K562 (cell line): ENCODE measurements at regions not wholly inside any gene's neighbourhood (a gene's known extent, or its start where the extent isn't known, plus 50 kb on each side); places are given as distances from the start of the nearest gene placed in this dataset.

Experiments used
- ATAC-seq: fragments of 200-7000 bp; cut with Tn5 transposase; 3 replicates; pipeline ENCODE4 v1.9.1; 2020; ENCODE audit warnings: moderate library complexity
- BruUV-seq: library from RNA; stranded (reverse); fragments of 400-500 nt; replicated peaks from 2 replicates; lab custom pipeline; 2021; lab: Mats Ljungman, UMichigan
- CTCF ChIA-PET: fragments of 300-600 bp; formaldehyde crosslinking; extraction: SDS; loops from one replicate; lab custom pipeline; 2021; ENCODE audit warnings: low intra/inter-chr PET ratio; lab: Yijun Ruan, JAX
- POLR2A ChIA-PET: fragments of 300-600, 350-650 bp; sonication (Branson Sonifier 250); formaldehyde crosslinking; extraction: SDS; loops from one replicate; lab custom pipeline; 2021; ENCODE audit warnings: antibody characterized with exemption, inconsistent platforms; lab: Yijun Ruan, JAX
- DNase-seq, 4 experiments: peaks; one replicate each; pipeline versions ENCODE4 v3.0.0 to v3.0.0-alpha.2; 2011 to 2018; ENCODE audit warnings: low spot score in 3 of 4, mixed read lengths in 3 of 4; ENCODE audit errors: extremely low read depth in 1 of 4
- FAIRE-seq: peaks from 2 replicates; lab custom pipeline; 2011; peaks lifted over from hg19 to GRCh38; lab: Jason Lieb, UNC
- H2AFZ ChIP-seq: 2 replicates; pipeline ENCODE4 v1.6.0; 2011; ENCODE audit warnings: low read depth, low read length, control low read depth, inconsistent platforms
- H3K27ac ChIP-seq: fragments of 200-600 bp; 3 replicates; pipeline ENCODE4 v1.8.0; 2011; ENCODE audit warnings: low read depth, mild to moderate bottlenecking, control low read depth, inconsistent platforms, low read length, moderate library complexity, mixed read lengths; ENCODE audit errors: extremely low read depth
- H3K27me3 ChIP-seq, 2 experiments: fragments of 300-600 bp in 1 of 2; 2 replicates in 1 of 2; 3 replicates in 1 of 2; pipeline versions ENCODE4 v1.6.0 to v1.8.0; 2011; ENCODE audit warnings: inconsistent platforms in 2 of 2, low read length in 2 of 2, mild to moderate bottlenecking in 1 of 2, mixed read lengths in 1 of 2, moderate library complexity in 1 of 2; ENCODE audit not compliant: control insufficient read depth in 2 of 2, insufficient read depth in 2 of 2
- H3K36me3 ChIP-seq: fragments of 300-600 bp; 3 replicates; pipeline ENCODE4 v1.8.0; 2011; ENCODE audit warnings: mild to moderate bottlenecking, low read length, inconsistent platforms; ENCODE audit not compliant: control insufficient read depth, insufficient read depth
- H3K4me1 ChIP-seq, 2 experiments: fragments of 200-600 bp in 1 of 2; replicated peaks in 1 of 2; 2 replicates in 1 of 2; 3 replicates in 1 of 2; pipeline versions ENCODE4 v1.5.1 to v1.8.0; 2011; ENCODE audit warnings: inconsistent platforms in 2 of 2, low read length in 2 of 2, mild to moderate bottlenecking in 1 of 2, mixed read lengths in 1 of 2, moderate library complexity in 1 of 2; ENCODE audit not compliant: control insufficient read depth in 2 of 2, insufficient read depth in 2 of 2
- H3K4me2 ChIP-seq: 2 replicates; pipeline ENCODE4 v1.6.1; 2011; ENCODE audit warnings: low read length, control low read depth, inconsistent platforms, mixed read lengths; ENCODE audit not compliant: insufficient read depth
- H3K4me3 ChIP-seq: fragments of 200-600 bp; sonication (generic), shearing (Covaris generic); 2 replicates; pipeline ENCODE4 v1.5.1; 2016; ENCODE audit warnings: control low read depth, inconsistent platforms
- H3K79me2 ChIP-seq: fragments of 200-600 bp; 3 replicates; pipeline ENCODE4 v1.8.0; 2011; ENCODE audit warnings: low read length, inconsistent platforms; ENCODE audit not compliant: control insufficient read depth, insufficient read depth
- H3K9ac ChIP-seq, 2 experiments: 2 replicates each; pipeline versions ENCODE4 v1.6.0 to v1.6.1; 2011; ENCODE audit warnings: low read depth in 2 of 2, low read length in 2 of 2, control low read depth in 1 of 2, inconsistent platforms in 1 of 2, mild to moderate bottlenecking in 1 of 2, mixed read lengths in 1 of 2; ENCODE audit not compliant: insufficient read depth in 1 of 2
- H3K9me1 ChIP-seq: one replicate; pipeline ENCODE4 v1.6.0; 2011; ENCODE audit warnings: inconsistent platforms, mild to moderate bottlenecking, low read length, moderate library complexity; ENCODE audit not compliant: control insufficient read depth, insufficient read depth
- H3K9me3 ChIP-seq: replicated peaks from 2 replicates; pipeline ENCODE4 v1.5.1; 2011; ENCODE audit warnings: low read depth, low read length, inconsistent platforms; ENCODE audit not compliant: control insufficient read depth, insufficient read depth
- H4K20me1 ChIP-seq: replicated peaks from 2 replicates; pipeline ENCODE4 v1.6.1; 2011; ENCODE audit warnings: low read length, inconsistent platforms, mixed read lengths; ENCODE audit not compliant: control insufficient read depth, insufficient read depth
- ARID2 ChIP-seq: fragments of 450-650 bp; IDR thresholded peaks from 2 replicates; pipeline ENCODE4 v1.6.1; 2017; ENCODE audit warnings: antibody characterized with exemption, mild to moderate bottlenecking
- BCL6 ChIP-seq: fragments of 250-450 bp; sonication (Bioruptor Pico); IDR thresholded peaks from 2 replicates; pipeline ENCODE4 v1.4.0; 2020
- DPF2 ChIP-seq: fragments of 450-650 bp; IDR thresholded peaks from 2 replicates; pipeline ENCODE4 v1.6.1; 2016
- EHMT2 ChIP-seq: fragments of 450-650 bp; IDR thresholded peaks from 2 replicates; pipeline ENCODE4 v1.6.1; 2018; ENCODE audit warnings: antibody characterized with exemption
- ELF2 ChIP-seq: fragments of 250-450 bp; sonication (Bioruptor Pico); IDR thresholded peaks from 2 replicates; pipeline ENCODE4 v1.5.0; 2021; ENCODE audit warnings: mild to moderate bottlenecking
- FOSL1 ChIP-seq: fragments of 200-800 bp; sonication (Bioruptor generic); conservative IDR thresholded peaks from 2 replicates; pipeline ENCODE4 v1.6.1; 2016; ENCODE audit warnings: missing genetic modification characterization, missing compliant biosample characterization
- IRF1 ChIP-seq: sonication (generic); formaldehyde crosslinking; IDR thresholded peaks from 2 replicates; pipeline ENCODE4 v1.8.0; 2022; ENCODE audit warnings: missing genetic modification reagents, mild to moderate bottlenecking, borderline replicate concordance
- RBBP5 ChIP-seq: fragments of 200-600 bp; sonication (generic); IDR thresholded peaks from 2 replicates; pipeline ENCODE4 v1.6.1; 2012; ENCODE audit warnings: borderline replicate concordance, mild to moderate bottlenecking, low read length, control low read depth, inconsistent platforms; ENCODE audit not compliant: insufficient read depth, poor library complexity, severe bottlenecking
- TEAD2 ChIP-seq: fragments of 450-650 bp; IDR thresholded peaks from 2 replicates; pipeline ENCODE4 v1.6.1; 2016; ENCODE audit warnings: missing genetic modification characterization, control low read depth, missing compliant biosample characterization
- XRCC5 ChIP-seq: fragments of 200-400 bp; formaldehyde crosslinking; IDR thresholded peaks from 2 replicates; pipeline ENCODE4 v1.6.1; 2017; ENCODE audit warnings: low read depth, mild to moderate bottlenecking, low read length
- ZNF217 ChIP-seq: sonication (generic); formaldehyde crosslinking; IDR thresholded peaks from 2 replicates; pipeline ENCODE4 v1.8.0; 2022; ENCODE audit warnings: mild to moderate bottlenecking, missing genetic modification reagents
- ZNF584 ChIP-seq: fragments of 200-800 bp; sonication (Bioruptor generic); IDR thresholded peaks from 2 replicates; pipeline ENCODE4 v1.6.1; 2016; ENCODE audit warnings: low read depth, mild to moderate bottlenecking, missing genetic modification characterization, missing compliant biosample characterization
- ZNF586 ChIP-seq: fragments of 450-650 bp; formaldehyde crosslinking; conservative IDR thresholded peaks from 2 replicates; pipeline ENCODE4 v1.4.0; 2020; ENCODE audit warnings: mild to moderate bottlenecking, moderate library complexity
- WGBS: fragments of 100-300 bp; shearing (Covaris generic); methylation state at CpG from one replicate; pipeline ENCODE4 v1.1.6; 2016; ENCODE audit warnings: low coverage, mixed read lengths; ENCODE audit not compliant: insufficient coverage; ENCODE audit errors: missing lambda C conversion rate; 5-methylcytosine and 5-hydroxymethylcytosine counted together
- in situ Hi-C: fragments of 300-500 bp; cut with MboI; formaldehyde crosslinking; loops from 4 replicates; pipeline ENCODE4 v1.15.0; 2018; ENCODE audit warnings: inconsistent platforms, mixed read lengths
- intact Hi-C: fragments of 100-400 bp; cut with micrococcal nuclease; formaldehyde crosslinking; loops from 2 replicates; pipeline ENCODE4 v1.14.2; 2022
- TF ChIP-seq, protein P1 (sequence below): fragments of 250-450 bp; sonication (Bioruptor Pico); IDR thresholded peaks from 2 replicates; pipeline ENCODE4 v1.5.0; 2022; ENCODE audit warnings: mild to moderate bottlenecking

- Histone ChIP-seq H3K79me2 (no peaks in the 10 kb centered on the region), H4K20me1 (no peaks in the 10 kb centered on the region), H3K4me1 (no peaks in the 10 kb centered on the region), H3K4me2 (no peak overlapping the region), H3K27ac (no peak overlapping the region), H3K9ac (no peak overlapping the region), H2AFZ (no peak overlapping the region), H3K27me3 (peaks cover 0 to 4% of the 10 kb centered on the region in 2 experiments; a peak in 1 of 5 replicates), H3K9me1 (no peaks in the 10 kb centered on the region), H3K9me3 (no peaks in the 10 kb centered on the region), H3K36me3 (no peaks in the 10 kb centered on the region), H3K4me3 (no peak overlapping the region)
- in situ Hi-C loops = no loop called here
- DNase-seq (no peak), ATAC-seq (no peak)
- intact Hi-C loops = no loop called here
- no TSS peak for BruUV-seq
- POLR2A ChIA-PET = interaction anchor here (0.7 kb wide), 1 partner anchor 20 kb away, joined by 4 read pairs; no protein-coding TSS in a partner anchor
- 0% methylated on average over 6 of the region's 6 CpGs for WGBS
- CTCF ChIA-PET = no interaction called here
- TF ChIP-seq ZNF586 (CRISPR knock-in tag) = no peak
- TF ChIP-seq, all 486 proteins: peak for 0
- no peak for FAIRE-seq
Measured at GRCh38 chr2:126534478-126534877, 121.5 kb upstream of the GYPC start.

GRCh38 chr2:126535408-126535807 is 120.5 kb upstream of the GYPC start:
- CTCF ChIA-PET = no interaction called here
- Histone ChIP-seq H3K79me2 (no peaks in the 10 kb centered on the region), H3K4me2 (no peak overlapping the region), H3K27me3 (peaks cover 0 to 4% of the 10 kb centered on the region in 2 experiments; a peak in 1 of 5 replicates), H3K4me1 (no peaks in the 10 kb centered on the region), H3K9me1 (no peaks in the 10 kb centered on the region), H3K4me3 (no peak overlapping the region), H2AFZ (no peak overlapping the region), H3K9ac (no peak overlapping the region), H4K20me1 (no peaks in the 10 kb centered on the region)
- in situ Hi-C loops = no loop called here
- ATAC-seq (no peak), DNase-seq (no peak)
- WGBS = 1% methylated on average over 6 of the region's 6 CpGs
- TF ChIP-seq EHMT2 (no peak), BCL6 (CRISPR knock-in tag) (no peak), ARID2 (no peak), FOSL1 (tag) (no peak), ZNF584 (CRISPR knock-in tag) (no peak), XRCC5 (no peak), ZNF217 (no peak), TEAD2 (tag) (no peak), IRF1 (no peak), RBBP5 (no peak), DPF2 (no peak), ELF2 (CRISPR knock-in tag) (no peak)
- TF ChIP-seq, protein P1, sequence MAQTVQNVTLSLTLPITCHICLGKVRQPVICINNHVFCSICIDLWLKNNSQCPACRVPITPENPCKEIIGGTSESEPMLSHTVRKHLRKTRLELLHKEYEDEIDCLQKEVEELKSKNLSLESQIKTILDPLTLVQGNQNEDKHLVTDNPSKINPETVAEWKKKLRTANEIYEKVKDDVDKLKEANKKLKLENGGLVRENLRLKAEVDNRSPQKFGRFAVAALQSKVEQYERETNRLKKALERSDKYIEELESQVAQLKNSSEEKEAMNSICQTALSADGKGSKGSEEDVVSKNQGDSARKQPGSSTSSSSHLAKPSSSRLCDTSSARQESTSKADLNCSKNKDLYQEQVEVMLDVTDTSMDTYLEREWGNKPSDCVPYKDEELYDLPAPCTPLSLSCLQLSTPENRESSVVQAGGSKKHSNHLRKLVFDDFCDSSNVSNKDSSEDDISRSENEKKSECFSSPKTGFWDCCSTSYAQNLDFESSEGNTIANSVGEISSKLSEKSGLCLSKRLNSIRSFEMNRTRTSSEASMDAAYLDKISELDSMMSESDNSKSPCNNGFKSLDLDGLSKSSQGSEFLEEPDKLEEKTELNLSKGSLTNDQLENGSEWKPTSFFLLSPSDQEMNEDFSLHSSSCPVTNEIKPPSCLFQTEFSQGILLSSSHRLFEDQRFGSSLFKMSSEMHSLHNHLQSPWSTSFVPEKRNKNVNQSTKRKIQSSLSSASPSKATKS (CRISPR knock-in tag) = no peak
- TF ChIP-seq, all 486 proteins: peak for 0
- FAIRE-seq = no peak
- Histone ChIP-seq H3K36me3 (no peaks in the 10 kb centered on the region), H3K27ac (no peak overlapping the region), H3K9me3 (no peaks in the 10 kb centered on the region)
- POLR2A ChIA-PET = interaction anchor here (0.6 kb wide), 1 partner anchor 21 kb away, joined by 4 read pairs; no protein-coding TSS in a partner anchor
- intact Hi-C loops = no loop called here
- BruUV-seq = no TSS peak
